Stimulated activated CD4-positive, alpha-beta T cell treated with anti-CD3 and anti-CD28 coated beads, TNF-alpha, amount 100 ng/mL, for 48 hours (primary cell): ENCODE measurements at regions not wholly inside any gene's neighbourhood (a gene's known extent, or its start where the extent isn't known, plus 50 kb on each side); places are given as distances from the start of the nearest gene placed in this dataset.

Experiments used
- DNase-seq, 3 donors: peaks; one replicate each; pipeline ENCODE4 v3.0.0-alpha.2; 2020; ENCODE audit warnings: low read depth in 3 of 3

GRCh38 chr13:50679321-50679720, 164.2 kb downstream of the DLEU7 start:
- no peak for DNase-seq

GRCh38 chr13:50682002-50682401, 161.5 kb downstream of the DLEU7 start:
- DNase-seq = no peak

- DNase-seq = no peak
Observed at GRCh38 chr13:50682966-50683365, 160.5 kb downstream of the DLEU7 start.

GRCh38 chr13:50684366-50684765, 159.1 kb downstream of the DLEU7 start:
- DNase-seq = no peak

GRCh38 chr13:50685491-50685890, 158.0 kb downstream of the DLEU7 start:
- no peak for DNase-seq

- no peak for DNase-seq
Observed at GRCh38 chr13:50685956-50686355, 157.5 kb downstream of the DLEU7 start.

GRCh38 chr13:50686551-50686950, 156.9 kb downstream of the DLEU7 start:
- no peak for DNase-seq

GRCh38 chr13:50687545-50687944, 155.9 kb downstream of the DLEU7 start:
- no peak for DNase-seq

- DNase-seq = no peak
Observed at GRCh38 chr13:50690006-50690405, 153.5 kb downstream of the DLEU7 start.

- no peak for DNase-seq
Observed at GRCh38 chr13:50691176-50691680, 152.3 kb downstream of the DLEU7 start.

- DNase-seq = no peak
Observed at GRCh38 chr13:50691681-50692263, 151.7 kb downstream of the DLEU7 start.

GRCh38 chr13:50692396-50692915, 151.0 kb downstream of the DLEU7 start:
- no peak for DNase-seq

GRCh38 chr13:50693727-50694126, 149.8 kb downstream of the DLEU7 start:
- DNase-seq = no peak

- no peak for DNase-seq
Observed at GRCh38 chr13:50697746-50698539, 145.5 kb downstream of the DLEU7 start.

GRCh38 chr13:50699874-50700663, 143.4 kb downstream of the DLEU7 start:
- DNase-seq = no peak

- no peak for DNase-seq
Observed at GRCh38 chr13:50700664-50701305, 142.7 kb downstream of the DLEU7 start.

- DNase-seq = no peak
Observed at GRCh38 chr13:50701469-50701868, 142.0 kb downstream of the DLEU7 start.

- no peak for DNase-seq
Observed at GRCh38 chr13:50706505-50706904, 137.0 kb downstream of the DLEU7 start.

- no peak for DNase-seq
Observed at GRCh38 chr13:50707628-50708027, 135.9 kb downstream of the DLEU7 start.

- DNase-seq = no peak
Observed at GRCh38 chr13:50708461-50708860, 135.0 kb downstream of the DLEU7 start.

- DNase-seq = no peak
Observed at GRCh38 chr13:50709058-50709457, 134.4 kb downstream of the DLEU7 start.
